NCI-H146 (cell line): ENCODE measurements at regions not wholly inside any gene's neighbourhood (a gene's known extent, or its start where the extent isn't known, plus 50 kb on each side); places are given as distances from the start of the nearest gene placed in this dataset.

Experiments
- DNase-seq: peaks from one replicate; lab custom pipeline; 2025; lab: John Stamatoyannopoulos, UW

GRCh38 chr2:19435815-19436214, 77.4 kb upstream of the OSR1 start:
- no peak for DNase-seq

- DNase-seq, result no peak
These were observed 76.0 kb upstream of the OSR1 start for GRCh38 chr2:19434413-19434812.

GRCh38 chr2:19426941-19427340, 68.5 kb upstream of the OSR1 start:
- no peak for DNase-seq

- no peak for DNase-seq
These were observed 67.7 kb upstream of the OSR1 start for GRCh38 chr2:19426144-19426543.

- DNase-seq, result no peak
These were observed 67.0 kb upstream of the OSR1 start for GRCh38 chr2:19425419-19425818.

GRCh38 chr2:19419211-19419880, 60.9 kb upstream of the OSR1 start:
- no peak for DNase-seq

GRCh38 chr2:19416784-19417684, 58.6 kb upstream of the OSR1 start:
- no peak for DNase-seq

GRCh38 chr2:19416083-19416482, 57.7 kb upstream of the OSR1 start:
- DNase-seq, result no peak

- no peak for DNase-seq
These were observed 50.6 kb upstream of the OSR1 start for GRCh38 chr2:19409046-19409445.

GRCh38 chr2:19408592-19408991, 50.2 kb upstream of the OSR1 start:
- DNase-seq, result no peak
